SK-N-SH treated with all-trans-retinoic acid at 6 μM for 48 hours (cell line): ENCODE measurements at regions not wholly inside any gene's neighbourhood (a gene's known extent, or its start where the extent isn't known, plus 50 kb on each side); places are given as distances from the start of the nearest gene placed in this dataset.

Experiments used
- GLIS3 ChIP-seq: fragments of 250-450 bp; sonication (Bioruptor Pico); IDR thresholded peaks from 2 replicates; pipeline ENCODE4 v1.5.0; 2020; ENCODE audit warnings: mild to moderate bottlenecking, moderate library complexity
- OSR1 ChIP-seq: fragments of 250-450 bp; sonication (Bioruptor Pico); IDR thresholded peaks from 2 replicates; pipeline ENCODE4 v1.8.0; 2022; ENCODE audit warnings: moderate library complexity, mild to moderate bottlenecking, inconsistent platforms
- POU6F1 ChIP-seq: fragments of 250-450 bp; sonication (Bioruptor Pico); IDR thresholded peaks from 2 replicates; pipeline ENCODE4 v1.8.0; 2021; ENCODE audit warnings: low read depth, mild to moderate bottlenecking, moderate library complexity, borderline replicate concordance
- PPARA ChIP-seq: fragments of 250-450 bp; sonication (Bioruptor Pico); IDR thresholded peaks from 2 replicates; pipeline ENCODE4 v1.5.0; 2020; ENCODE audit warnings: mild to moderate bottlenecking, borderline replicate concordance
- RARB ChIP-seq: fragments of 250-450 bp; sonication (Bioruptor Pico); IDR thresholded peaks from 2 replicates; pipeline ENCODE4 v1.8.0; 2021; ENCODE audit warnings: mild to moderate bottlenecking, moderate library complexity
- TSHZ2 ChIP-seq: fragments of 250-450 bp; sonication (Bioruptor Pico); IDR thresholded peaks from 2 replicates; pipeline ENCODE4 v1.5.0; 2020; ENCODE audit warnings: mild to moderate bottlenecking, moderate library complexity
- ZFP3 ChIP-seq: fragments of 250-450 bp; sonication (Bioruptor Pico); IDR thresholded peaks from 2 replicates; pipeline ENCODE4 v1.5.0; 2020; ENCODE audit warnings: mild to moderate bottlenecking, moderate library complexity
- ZFP30 ChIP-seq: fragments of 450-650 bp; formaldehyde crosslinking; IDR thresholded peaks from 2 replicates; pipeline ENCODE4 v1.5.0; 2022; ENCODE audit warnings: mild to moderate bottlenecking, moderate library complexity
- ZNF70 ChIP-seq: fragments of 450-650 bp; formaldehyde crosslinking; IDR thresholded peaks from 2 replicates; pipeline ENCODE4 v1.5.0; 2020; ENCODE audit warnings: mild to moderate bottlenecking, moderate library complexity

- TF ChIP-seq ZFP3 (CRISPR knock-in tag), result no peak
- TF ChIP-seq ZFP30 (CRISPR knock-in tag), result no peak
- no peak for TF ChIP-seq GLIS3
- no peak for TF ChIP-seq TSHZ2
- no peak for TF ChIP-seq POU6F1
- TF ChIP-seq RARB (CRISPR knock-in tag), result no peak
- TF ChIP-seq OSR1 (CRISPR knock-in tag), result no peak
- TF ChIP-seq ZNF70 (CRISPR knock-in tag), result no peak
- no peak for TF ChIP-seq PPARA (CRISPR knock-in tag)
Observed at GRCh38 chr15:62639432-62639831, 403.1 kb upstream of the TPM1 start.
